ENCODE measurements at regions not wholly inside any gene's neighbourhood (a gene's known extent, or its start where the extent isn't known, plus 50 kb on each side); places are given as distances from the start of the nearest gene placed in this dataset.

DNA sequence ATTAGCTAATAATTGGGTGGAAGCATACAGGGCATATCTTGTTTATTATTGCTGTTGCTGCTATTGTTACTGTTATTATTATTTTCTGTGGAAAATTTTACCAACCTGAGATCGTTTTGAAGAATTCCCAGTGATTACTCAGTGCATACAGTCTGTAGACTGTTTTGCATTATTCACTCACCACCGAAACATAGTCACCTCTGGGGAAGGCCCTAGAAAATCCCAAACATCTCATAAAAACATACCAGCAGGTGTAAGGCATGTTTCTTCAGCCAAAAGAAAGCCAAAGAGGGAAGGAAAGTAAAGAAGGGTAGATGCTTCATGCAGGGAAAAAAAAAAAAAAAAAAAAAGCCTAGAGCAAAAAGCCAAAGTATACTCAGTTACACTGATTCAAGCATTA lies 647.7 kb downstream of the BCL11A start:
- ATAC-seq (no peak), DNase-seq (ENCODE audit: low read depth, low spot score) (no peak), FAIRE-seq (no peak)
- SMC1A ChIA-PET (ENCODE audit: uncharacterized antibody, unreplicated experiment): no interaction called here
- no TSS peak for BruUV-seq (replicated peaks)
- CTCF ChIA-PET: interaction anchor here (0.8 kb wide), 1 partner anchor 12 kb away, joined by 3 read pairs; no protein-coding TSS in a partner anchor
- no peaks in the 10 kb centered on the region for H3K36me3 ChIP-seq (ENCODE audit: control insufficient read depth in 2 of 2, insufficient read depth in 2 of 2, low read length in 1 of 2)
- H3K27me3 ChIP-seq (replicated peaks in 1 of 2; ENCODE audit: control insufficient read depth in 2 of 2, insufficient read depth in 2 of 2, low read length in 1 of 2): no peaks in the 10 kb centered on the region
- no peak overlapping the region for H2AFZ ChIP-seq (ENCODE audit: control insufficient read depth, low read depth, low read length)
- H3K4me2 ChIP-seq (ENCODE audit: control insufficient read depth, insufficient read depth): no peak overlapping the region
- in situ Hi-C loops (cut with MboI): no loop called here
- RAD21 ChIA-PET (ENCODE audit: unreplicated experiment): no interaction called here
- no peaks in the 10 kb centered on the region for H4K20me1 ChIP-seq (ENCODE audit: control insufficient read depth, insufficient read depth)
- POLR2A ChIA-PET: no interaction called here
- intact Hi-C loops (cut with micrococcal nuclease; ENCODE audit: unreplicated experiment): no loop called here
- no peak overlapping the region for H3K9ac ChIP-seq (ENCODE audit: control insufficient read depth, insufficient read depth, low read length)
- 0% methylated on average over 2 of the region's 2 CpGs for WGBS (ENCODE audit: insufficient coverage, insufficient replicate concordance, low lambda C conversion rate, missing lambda C conversion rate)
- no peaks in the 10 kb centered on the region for H3K9me3 ChIP-seq (replicated peaks; ENCODE audit: control insufficient read depth, insufficient read depth, low read length)
- no peak overlapping the region for H3K4me3 ChIP-seq
- H3K79me2 ChIP-seq (ENCODE audit: control insufficient read depth, insufficient read depth, low read length): no peaks in the 10 kb centered on the region
- TF ChIP-seq CHD1 (IDR thresholded peaks at IDR 0.05; ENCODE audit: low read depth, low read length): no peak
- no peak for TF ChIP-seq RAD51 (IDR thresholded peaks at IDR 0.05)
- TF ChIP-seq FOS (IDR thresholded peaks at IDR 0.05; ENCODE audit: borderline replicate concordance, extremely low read depth, insufficient read length): no peak
- TF ChIP-seq DPF2 (IDR thresholded peaks at IDR 0.05): no peak
- no peaks in the 10 kb centered on the region for H3K4me1 ChIP-seq (ENCODE audit: control insufficient read depth, insufficient read depth, low read length)
- no peak overlapping the region for H3K27ac ChIP-seq (ENCODE audit: control insufficient read depth, insufficient read depth)

DNA sequence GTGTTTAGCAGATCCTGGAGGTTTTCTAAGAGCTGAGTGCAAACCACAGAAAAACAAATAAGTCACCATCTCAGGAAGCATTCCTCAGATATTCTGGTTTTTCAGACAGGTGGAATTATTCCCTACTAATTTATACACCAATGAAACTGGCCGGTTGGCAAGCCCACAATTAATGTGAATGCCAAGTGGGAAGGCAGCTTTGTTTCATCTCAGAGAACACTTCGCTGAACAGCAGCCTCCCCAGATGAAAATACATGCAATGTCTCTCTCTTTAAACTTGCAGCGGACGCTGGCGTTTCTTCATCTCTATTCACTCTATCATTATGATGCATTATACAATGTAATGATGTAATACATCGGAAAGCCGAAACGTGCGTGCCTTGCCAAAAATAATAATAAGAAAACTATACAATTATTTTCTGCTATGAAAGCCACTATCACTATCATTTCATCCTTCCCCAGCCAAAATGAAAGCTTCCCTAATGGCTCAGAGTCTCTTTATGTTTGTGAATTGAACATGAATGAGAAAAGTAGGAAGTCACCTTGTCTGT lies 649.4 kb downstream of the BCL11A start:
- H4K20me1 ChIP-seq (ENCODE audit: control insufficient read depth, insufficient read depth): no peaks in the 10 kb centered on the region
- H3K4me1 ChIP-seq (ENCODE audit: control insufficient read depth, insufficient read depth, low read length): no peaks in the 10 kb centered on the region
- no peaks in the 10 kb centered on the region for H3K36me3 ChIP-seq (ENCODE audit: control insufficient read depth in 2 of 2, insufficient read depth in 2 of 2, low read length in 1 of 2)
- POLR2A ChIA-PET: no interaction called here
- intact Hi-C loops (cut with micrococcal nuclease; ENCODE audit: unreplicated experiment): no loop called here
- no peaks in the 10 kb centered on the region for H3K9me3 ChIP-seq (replicated peaks; ENCODE audit: control insufficient read depth, insufficient read depth, low read length)
- in situ Hi-C loops (cut with MboI): no loop called here
- ATAC-seq (no peak), FAIRE-seq (no peak), DNase-seq (ENCODE audit: low read depth, low spot score) (no peak)
- no peak overlapping the region for H2AFZ ChIP-seq (ENCODE audit: control insufficient read depth, low read depth, low read length)
- no peak overlapping the region for H3K9ac ChIP-seq (ENCODE audit: control insufficient read depth, insufficient read depth, low read length)
- CTCF ChIA-PET: no interaction called here
- no peaks in the 10 kb centered on the region for H3K27me3 ChIP-seq (replicated peaks in 1 of 2; ENCODE audit: control insufficient read depth in 2 of 2, insufficient read depth in 2 of 2, low read length in 1 of 2)
- no peak overlapping the region for H3K4me3 ChIP-seq
- SMC1A ChIA-PET (ENCODE audit: uncharacterized antibody, unreplicated experiment): no interaction called here
- RAD21 ChIA-PET (ENCODE audit: unreplicated experiment): no interaction called here
- no peaks in the 10 kb centered on the region for H3K79me2 ChIP-seq (ENCODE audit: control insufficient read depth, insufficient read depth, low read length)
- no peak overlapping the region for H3K4me2 ChIP-seq (ENCODE audit: control insufficient read depth, insufficient read depth)
- H3K27ac ChIP-seq (ENCODE audit: control insufficient read depth, insufficient read depth): no peak overlapping the region
- no TSS peak for BruUV-seq (replicated peaks)
- WGBS (ENCODE audit: insufficient coverage, insufficient replicate concordance, low lambda C conversion rate, missing lambda C conversion rate): 77% methylated on average over 9 of the region's 9 CpGs
- TF ChIP-seq SPI1 (IDR thresholded peaks at IDR 0.05; ENCODE audit: borderline replicate concordance, insufficient read depth, low read depth, low read length): no peak
- TF ChIP-seq NFYA (IDR thresholded peaks at IDR 0.05; ENCODE audit: borderline replicate concordance, low read depth, low read length): no peak
- TF ChIP-seq ZSCAN29 (IDR thresholded peaks at IDR 0.05): no peak
- TF ChIP-seq ZBTB40 (IDR thresholded peaks at IDR 0.05; ENCODE audit: borderline replicate concordance): no peak
- no peak for TF ChIP-seq IRF4 (IDR thresholded peaks at IDR 0.05; ENCODE audit: low read depth, low read length)
- TF ChIP-seq NFIC (IDR thresholded peaks at IDR 0.05; ENCODE audit: low read depth, low read length): no peak
- TF ChIP-seq SP1 (IDR thresholded peaks at IDR 0.05; ENCODE audit: low read depth, low read length): no peak
- no peak for TF ChIP-seq ZNF622 (IDR thresholded peaks at IDR 0.05)
- TF ChIP-seq USF2 (IDR thresholded peaks at IDR 0.05; ENCODE audit: borderline replicate concordance, low read depth, low read length): no peak

Measured in GM12878 (cell line).